HG02884 (cell line): ENCODE measurements at regions not wholly inside any gene's neighbourhood (a gene's known extent, or its start where the extent isn't known, plus 50 kb on each side); places are given as distances from the start of the nearest gene placed in this dataset.

ENCODE experiments used
- ATAC-seq: cut with Tn5 transposase; IDR thresholded peaks from one replicate; pipeline ENCODE4 v1.9.1; 2021; ENCODE audit warnings: mild to moderate bottlenecking, moderate library complexity; ENCODE audit not compliant: unreplicated experiment

GRCh38 chr3:177590826-177591225 lies 393.5 kb upstream of the TBL1XR1 start:
- ATAC-seq = no peak

DNA sequence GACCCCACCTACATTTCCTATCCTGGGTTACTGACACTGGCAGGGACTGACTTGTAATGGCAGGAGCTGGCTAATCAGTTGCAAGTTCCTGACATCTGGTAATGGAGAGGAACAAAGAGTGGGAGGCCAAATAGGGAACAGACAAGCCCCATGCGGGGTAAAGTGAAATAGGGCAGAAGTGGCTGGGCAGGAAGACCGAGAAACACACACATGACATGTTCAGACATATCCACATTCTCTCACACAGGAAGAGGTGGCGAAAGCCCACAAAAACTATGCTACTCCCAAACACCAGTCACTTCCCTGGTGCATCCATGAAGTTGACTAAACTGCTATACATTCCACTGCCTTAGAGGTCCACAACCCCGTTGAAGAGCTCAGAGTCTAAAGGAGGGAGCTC lies 394.1 kb upstream of the TBL1XR1 start:
- peak; percentile 50 for ATAC-seq

- ATAC-seq = no peak
Measured at GRCh38 chr3:177594096-177594495, 396.8 kb upstream of the TBL1XR1 start.

GRCh38 chr3:177595530-177596188 lies 398.4 kb upstream of the TBL1XR1 start:
- ATAC-seq = no peak

DNA sequence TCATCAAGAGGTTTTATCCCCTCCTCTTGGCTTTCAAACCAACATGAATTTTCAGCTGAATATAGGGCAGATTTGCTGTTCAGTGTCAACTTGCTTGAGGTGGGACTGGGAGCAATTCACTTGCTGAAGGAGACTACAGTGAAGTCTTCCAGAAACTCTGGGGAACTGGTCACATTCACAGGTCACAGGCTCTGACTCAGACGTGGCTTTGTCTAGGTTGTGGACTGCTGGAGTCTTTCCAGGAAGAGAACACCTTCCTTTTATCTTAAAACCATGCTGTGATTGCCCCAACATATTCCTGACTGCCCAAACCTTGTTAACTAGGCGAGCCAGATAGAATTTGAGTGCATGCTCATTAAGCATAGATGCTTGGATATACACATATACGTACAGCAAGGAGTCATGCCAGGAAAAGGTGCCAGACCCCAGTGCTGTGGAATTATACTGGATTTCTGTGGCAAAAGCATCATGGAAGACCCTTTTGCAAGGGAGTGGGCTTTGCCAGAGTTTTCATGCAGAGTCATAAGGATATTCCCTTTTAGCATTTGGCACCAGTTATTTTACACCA lies 399.1 kb upstream of the TBL1XR1 start:
- no peak for ATAC-seq

DNA sequence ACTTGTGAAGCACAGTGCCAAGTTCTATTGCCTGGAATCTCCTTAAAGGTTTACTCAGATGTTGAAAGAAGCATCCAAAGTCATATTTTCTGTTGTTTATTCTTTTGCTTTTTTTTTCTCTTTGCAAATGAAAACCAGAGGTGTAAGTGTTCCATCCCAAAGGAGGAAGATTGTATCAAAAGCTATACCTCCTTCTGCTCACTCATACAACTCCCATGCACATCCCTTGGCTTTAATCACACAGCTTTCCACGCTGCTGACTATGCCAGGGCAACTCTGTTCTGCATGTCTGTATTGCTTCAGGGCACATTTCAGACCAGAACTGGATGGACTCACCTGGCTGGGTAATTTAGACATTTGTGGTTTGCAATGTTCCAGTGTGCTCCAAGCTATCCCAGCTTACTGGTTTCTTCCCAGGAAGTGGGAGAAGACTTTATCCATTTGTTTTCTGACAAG lies 399.6 kb upstream of the TBL1XR1 start:
- no peak for ATAC-seq

GRCh38 chr3:177597311-177598096 lies 400.2 kb upstream of the TBL1XR1 start:
- ATAC-seq = peak; percentile 76

DNA sequence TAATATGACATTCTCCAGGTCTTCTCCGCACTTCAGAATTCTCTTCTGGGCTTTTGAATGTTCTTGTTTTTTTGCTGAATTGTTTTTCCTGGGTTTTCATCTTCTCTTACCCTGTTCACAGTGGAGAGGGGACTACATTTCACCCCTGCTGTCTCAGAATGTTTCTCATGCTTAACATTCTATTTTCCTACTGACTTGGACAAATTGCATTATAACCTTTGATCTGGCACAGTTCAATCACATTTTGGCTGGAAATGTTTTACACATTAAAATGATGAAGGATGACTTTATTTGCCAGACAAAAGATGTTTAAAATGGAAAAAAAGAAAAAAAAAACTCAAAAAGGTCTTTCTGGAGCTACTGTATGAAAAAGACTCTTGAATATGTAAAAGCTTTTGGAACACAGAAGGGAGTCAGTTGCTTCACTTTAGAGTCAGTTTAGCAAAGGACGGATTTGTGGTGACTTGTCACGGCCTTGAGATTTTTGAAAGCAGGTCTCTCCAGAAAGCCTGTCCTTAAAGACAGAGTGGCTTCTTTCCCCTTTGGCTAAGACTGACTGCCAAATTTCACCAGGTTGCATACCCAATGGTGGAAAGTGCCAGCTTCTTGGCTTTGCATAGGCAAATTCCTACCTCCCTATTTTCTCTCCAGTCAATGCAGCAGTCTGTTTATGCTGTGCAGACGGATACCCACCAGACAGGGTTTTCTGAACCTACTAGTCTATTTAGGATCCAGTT lies 401.0 kb upstream of the TBL1XR1 start:
- ATAC-seq = no peak

DNA sequence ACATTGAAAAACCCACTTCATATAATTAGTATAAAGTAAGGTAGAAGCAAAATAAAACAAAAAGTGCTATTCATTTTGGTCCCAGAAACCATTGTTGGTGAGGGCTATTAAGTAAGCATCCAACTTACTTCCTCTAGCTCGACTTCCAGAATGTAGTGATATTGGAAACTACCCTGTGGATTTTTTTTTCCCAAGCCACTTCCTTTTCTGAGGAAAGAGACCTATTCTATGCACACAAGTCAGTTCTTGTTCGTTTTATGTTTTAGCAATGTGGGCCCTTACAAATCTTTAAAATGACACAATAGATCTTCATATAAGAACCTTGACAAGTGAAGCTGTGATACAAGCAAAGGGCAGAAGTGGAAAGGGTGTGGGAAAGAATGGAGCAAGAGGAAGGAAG lies 402.0 kb upstream of the TBL1XR1 start:
- ATAC-seq = no peak

DNA sequence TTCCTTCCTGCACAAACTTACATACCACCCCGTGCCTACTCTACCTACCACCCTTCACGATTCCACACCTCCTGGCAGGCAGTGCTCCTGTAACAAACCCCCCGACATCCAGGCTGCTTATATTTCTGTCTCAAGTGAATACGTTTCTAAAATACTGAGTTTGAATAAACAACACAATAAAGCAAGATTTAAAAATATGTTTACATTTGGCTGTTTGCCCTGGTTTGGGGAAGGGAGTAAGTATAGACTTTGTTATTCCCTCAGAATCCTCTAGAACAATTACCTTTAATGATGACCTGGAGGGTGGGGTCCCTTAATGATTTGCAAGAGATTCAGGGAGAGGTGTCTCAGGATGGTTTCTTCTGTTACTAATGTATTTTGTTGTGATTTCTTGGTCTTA lies 402.6 kb upstream of the TBL1XR1 start:
- no peak for ATAC-seq

GRCh38 chr3:177600411-177600810 lies 403.1 kb upstream of the TBL1XR1 start:
- ATAC-seq = no peak

- no peak for ATAC-seq
Measured at GRCh38 chr3:177601152-177601551, 403.9 kb upstream of the TBL1XR1 start.

DNA sequence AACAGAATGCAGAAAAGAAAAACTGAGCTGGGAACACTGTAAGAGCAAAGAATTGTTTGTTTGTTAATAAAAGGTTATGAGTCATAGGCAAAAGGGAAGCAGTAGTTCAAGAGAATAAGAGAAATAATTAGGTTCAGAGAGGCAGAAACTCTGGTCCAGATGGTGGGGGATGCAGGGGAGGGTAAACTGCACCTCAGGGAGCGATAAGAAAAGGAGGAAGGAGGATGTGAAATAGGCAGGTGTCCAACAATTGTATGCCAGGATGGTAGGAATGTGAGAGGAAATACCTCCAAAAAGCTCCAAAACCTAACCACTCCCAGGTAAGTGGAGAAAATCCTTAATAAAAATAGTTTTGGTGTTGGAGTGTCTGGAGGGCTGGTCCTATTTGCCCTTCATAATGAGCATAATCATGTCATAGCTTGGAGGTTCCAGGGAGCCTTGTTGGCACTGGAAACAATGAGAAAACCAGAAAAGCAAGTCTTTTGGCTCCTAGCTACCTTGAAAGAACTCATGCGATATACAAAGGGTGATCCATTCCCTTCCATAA lies 405.4 kb upstream of the TBL1XR1 start:
- no peak for ATAC-seq

GRCh38 chr3:177603148-177603603 lies 405.9 kb upstream of the TBL1XR1 start:
- ATAC-seq = peak; percentile 66

DNA sequence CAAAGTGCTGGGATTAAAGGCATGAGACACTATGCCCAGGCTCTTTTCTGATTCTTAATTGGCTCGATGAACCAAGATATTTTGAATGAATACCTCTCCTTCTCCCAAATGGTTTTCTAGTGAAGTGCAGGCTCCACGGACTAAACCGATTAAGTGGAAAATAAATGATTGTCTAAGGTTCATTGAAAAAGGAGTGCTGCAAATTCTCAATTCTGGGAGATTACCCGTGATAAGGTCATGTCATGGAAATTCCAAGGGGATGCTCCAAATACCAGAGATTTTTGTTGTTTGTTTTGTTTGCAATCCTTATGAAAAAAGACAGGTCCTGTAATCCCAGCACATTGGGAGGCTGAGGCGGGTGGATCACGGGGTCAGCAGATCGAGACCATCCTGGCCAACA lies 406.9 kb upstream of the TBL1XR1 start:
- ATAC-seq = no peak

GRCh38 chr3:177606891-177607290 lies 409.6 kb upstream of the TBL1XR1 start:
- no peak for ATAC-seq

DNA sequence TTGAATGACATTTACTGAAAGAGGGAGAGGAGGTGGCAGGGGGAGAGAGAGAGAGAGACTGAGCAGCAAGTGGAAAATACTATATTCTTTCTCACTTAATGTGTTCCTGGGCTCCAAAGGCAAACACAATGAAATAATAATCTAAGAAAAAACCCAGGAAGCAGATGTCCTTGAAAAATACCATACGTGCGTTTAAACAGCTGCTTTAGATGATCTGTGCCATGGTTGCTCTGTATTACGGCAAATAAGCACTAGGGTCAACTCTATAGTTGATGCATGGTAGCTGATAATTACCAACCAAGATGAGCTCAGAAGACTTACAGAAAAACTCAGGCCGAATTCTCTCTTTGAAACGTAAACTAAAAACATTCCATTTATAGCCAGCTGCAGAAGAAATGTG lies 410.3 kb upstream of the TBL1XR1 start:
- ATAC-seq = no peak

- no peak for ATAC-seq
Measured at GRCh38 chr3:177608443-177608842, 411.2 kb upstream of the TBL1XR1 start.

- ATAC-seq = no peak
Measured at GRCh38 chr3:177609613-177610012, 412.3 kb upstream of the TBL1XR1 start.

GRCh38 chr3:177610262-177610661 lies 413.0 kb upstream of the TBL1XR1 start:
- ATAC-seq = no peak
